ENCODE measurements at regions not wholly inside any gene's neighbourhood (a gene's known extent, or its start where the extent isn't known, plus 50 kb on each side); places are given as distances from the start of the nearest gene placed in this dataset.
"Not testable (repeated sequence)": the region's sequence is repeated elsewhere in the genome, so short reads cannot be mapped to it uniquely, and the experiment has no call there.

- not testable (repeated sequence) for DNase-seq (ENCODE audit: low read depth)
These were observed 279.9 kb downstream of the PLS3 start for GRCh38 chrX:115840729-115841409.

- DNase-seq (ENCODE audit: low read depth) = not testable (repeated sequence)
These were observed 290.0 kb downstream of the PLS3 start for GRCh38 chrX:115850986-115851385.

GRCh38 chrX:115853260-115853659 lies 292.3 kb downstream of the PLS3 start:
- DNase-seq (ENCODE audit: low read depth) = not testable (repeated sequence)

- DNase-seq (ENCODE audit: low read depth) = not testable (repeated sequence)
These were observed 289.4 kb upstream of the AGTR2 start for GRCh38 chrX:115881170-115881569.

- DNase-seq (ENCODE audit: low read depth) = not testable (repeated sequence)
These were observed 286.4 kb upstream of the AGTR2 start for GRCh38 chrX:115884121-115884520.

- not testable (repeated sequence) for DNase-seq (ENCODE audit: low read depth)
These were observed 282.5 kb upstream of the AGTR2 start for GRCh38 chrX:115888041-115888440.

- not testable (repeated sequence) for DNase-seq (ENCODE audit: low read depth)
These were observed 282.0 kb upstream of the AGTR2 start for GRCh38 chrX:115888519-115888918.

GRCh38 chrX:115889121-115889890 lies 281.2 kb upstream of the AGTR2 start:
- no peak for DNase-seq (ENCODE audit: low read depth)

GRCh38 chrX:115892056-115892708 lies 278.4 kb upstream of the AGTR2 start:
- no peak for DNase-seq (ENCODE audit: low read depth)

- DNase-seq (ENCODE audit: low read depth) = peak; percentile 36
These were observed 277.5 kb upstream of the AGTR2 start for GRCh38 chrX:115892787-115893671.

- peak; percentile 12 for DNase-seq (ENCODE audit: low read depth)
These were observed 276.5 kb upstream of the AGTR2 start for GRCh38 chrX:115894087-115894486.

- no peak for DNase-seq (ENCODE audit: low read depth)
These were observed 274.7 kb upstream of the AGTR2 start for GRCh38 chrX:115895678-115896329.

GRCh38 chrX:115896362-115896761 lies 274.2 kb upstream of the AGTR2 start:
- DNase-seq (ENCODE audit: low read depth) = no peak

- DNase-seq (ENCODE audit: low read depth) = no peak
These were observed 272.6 kb upstream of the AGTR2 start for GRCh38 chrX:115897956-115898355.

- no peak for DNase-seq (ENCODE audit: low read depth)
These were observed 272.1 kb upstream of the AGTR2 start for GRCh38 chrX:115898382-115899001.

GRCh38 chrX:115900425-115900824 lies 270.1 kb upstream of the AGTR2 start:
- no peak for DNase-seq (ENCODE audit: low read depth)

- DNase-seq (ENCODE audit: low read depth) = no peak
These were observed 269.3 kb upstream of the AGTR2 start for GRCh38 chrX:115901241-115901640.

- no peak for DNase-seq (ENCODE audit: low read depth)
These were observed 267.5 kb upstream of the AGTR2 start for GRCh38 chrX:115902995-115903394.

- DNase-seq (ENCODE audit: low read depth) = no peak
These were observed 264.3 kb upstream of the AGTR2 start for GRCh38 chrX:115906276-115906675.

GRCh38 chrX:115906881-115907280 lies 263.7 kb upstream of the AGTR2 start:
- DNase-seq (ENCODE audit: low read depth) = no peak

GRCh38 chrX:115909017-115909416 lies 261.5 kb upstream of the AGTR2 start:
- DNase-seq (ENCODE audit: low read depth) = no peak
